ENCODE measurements at regions not wholly inside any gene's neighbourhood (a gene's known extent, or its start where the extent isn't known, plus 50 kb on each side); places are given as distances from the start of the nearest gene placed in this dataset.

DNA sequence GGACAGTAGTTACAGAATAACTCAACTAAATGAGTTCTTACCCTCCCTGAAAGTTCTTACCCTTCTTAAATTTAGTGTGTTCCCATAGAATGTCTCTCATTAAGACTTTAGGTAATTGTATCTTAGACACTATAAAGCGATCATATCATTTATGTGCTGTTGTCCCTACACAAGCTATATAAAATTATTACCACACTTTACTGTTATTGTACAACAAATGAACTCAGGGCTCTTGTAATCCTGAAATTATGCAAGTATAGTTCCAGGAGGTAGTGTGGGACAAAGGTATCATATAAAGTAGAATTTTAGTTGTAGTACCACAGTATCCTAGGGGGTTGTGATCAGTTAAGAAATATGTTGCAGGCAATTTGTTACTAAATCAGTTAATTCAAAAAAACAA, 167.4 kb upstream of the CARMIL1 start:
- no peak for TF ChIP-seq EP300 (IDR thresholded peaks at IDR 0.05)
- TF ChIP-seq POLR2A (IDR thresholded peaks at IDR 0.05) = no peak
